Left lobe of liver (tissue), 2 donors: ENCODE measurements at regions not wholly inside any gene's neighbourhood (a gene's known extent, or its start where the extent isn't known, plus 50 kb on each side); places are given as distances from the start of the nearest gene placed in this dataset.
"Not testable (repeated sequence)": the region's sequence is repeated elsewhere in the genome, so short reads cannot be mapped to it uniquely, and the experiment has no call there.

Experiments
- ATAC-seq: fragments of 200-7000 bp; cut with Tn5 transposase; one replicate; pipeline ENCODE4 v1.9.1; 2020; ENCODE audit warnings: mild to moderate bottlenecking, moderate library complexity
- DNase-seq: peaks from one replicate; pipeline ENCODE4 v3.0.0-alpha.2; 2020; ENCODE audit warnings: low spot score
- donor health status: DM: no; HTN: no; CAD: no; lungs with moderate emphysema.
- donor health status: DM: no; HTN: yes; CAD: no.

- ATAC-seq = no peak
Observed at GRCh38 chr6:28657381-28657768, 131.7 kb downstream of the GPX5 start.

GRCh38 chr6:28657769-28658465 lies 132.2 kb downstream of the GPX5 start:
- DNase-seq = no peak
- peak; percentile 72 for ATAC-seq

More at GRCh38 chr6:28657381-28657768, 131.7 kb downstream of the GPX5 start:
- no peak for DNase-seq

DNA sequence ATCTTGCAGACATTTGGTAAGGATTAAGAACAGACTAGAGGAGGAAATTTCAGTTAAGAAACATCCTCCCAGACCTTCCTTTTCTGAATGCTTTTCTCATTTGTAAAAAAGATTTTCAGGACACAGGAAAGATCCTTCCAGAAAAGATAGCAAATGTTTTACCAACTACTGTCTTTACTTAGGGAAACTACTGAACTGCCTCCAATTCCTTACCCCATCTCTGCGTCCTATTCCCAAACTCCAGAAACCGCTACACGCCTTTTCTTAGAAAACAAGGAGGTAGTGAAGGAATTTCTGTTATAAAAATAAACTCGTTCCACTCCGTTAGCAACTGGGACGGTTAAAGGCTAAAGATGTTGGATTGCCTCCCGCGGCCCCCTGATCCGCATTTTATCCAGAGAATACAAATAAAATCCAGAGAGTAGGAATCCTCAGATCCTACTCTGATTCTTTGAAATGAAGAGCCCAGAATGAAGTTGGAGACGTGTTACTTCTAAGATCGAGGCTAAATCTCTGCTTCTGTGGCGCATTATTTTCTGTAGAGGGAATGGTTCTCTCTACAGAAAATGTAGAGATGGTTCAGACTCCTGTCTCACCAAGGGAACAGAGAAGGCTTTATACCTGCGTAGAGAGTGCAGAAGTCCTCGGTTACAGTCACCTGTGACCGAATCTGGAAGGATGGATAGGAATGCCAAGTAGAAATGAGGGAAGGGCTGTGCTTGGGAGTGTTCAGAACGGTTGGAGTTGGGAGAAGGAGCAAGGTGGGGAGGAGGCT lies 133.0 kb downstream of the GPX5 start:
- DNase-seq (no peak), ATAC-seq (no peak)

GRCh38 chr6:28659250-28659566 lies 133.5 kb downstream of the GPX5 start:
- no peak for ATAC-seq

DNA sequence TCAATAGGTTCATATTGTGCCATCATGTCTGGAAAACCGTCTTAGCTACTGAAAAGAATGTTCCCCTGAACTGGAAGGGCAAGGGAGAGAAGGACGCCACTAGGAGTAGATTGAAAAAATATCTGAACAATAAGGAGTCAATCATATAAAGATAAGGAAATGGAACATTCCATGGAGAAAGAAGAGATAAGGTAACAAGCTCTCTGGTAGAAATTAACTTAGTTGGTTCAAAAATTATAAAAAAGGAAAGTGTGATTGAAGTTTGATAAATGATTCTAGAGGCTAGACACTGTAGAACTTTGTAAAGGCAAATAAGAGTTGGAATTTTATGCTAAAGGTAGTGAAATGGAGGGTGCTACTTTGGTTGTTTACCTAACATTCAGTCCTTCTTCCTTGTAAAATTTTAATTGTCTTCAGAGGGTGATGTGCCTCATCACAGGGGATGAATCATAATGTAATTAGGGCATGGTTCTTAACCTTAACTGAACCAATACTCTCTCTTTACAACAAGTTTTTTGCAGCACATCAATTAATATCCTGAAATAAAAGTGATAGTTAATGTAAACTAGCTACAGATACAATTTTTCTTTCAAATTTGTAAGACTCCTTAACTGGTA lies 135.5 kb downstream of the GPX5 start:
- ATAC-seq (no peak), DNase-seq (no peak)

More at GRCh38 chr6:28659250-28659566, 133.5 kb downstream of the GPX5 start:
- no peak for DNase-seq

DNA sequence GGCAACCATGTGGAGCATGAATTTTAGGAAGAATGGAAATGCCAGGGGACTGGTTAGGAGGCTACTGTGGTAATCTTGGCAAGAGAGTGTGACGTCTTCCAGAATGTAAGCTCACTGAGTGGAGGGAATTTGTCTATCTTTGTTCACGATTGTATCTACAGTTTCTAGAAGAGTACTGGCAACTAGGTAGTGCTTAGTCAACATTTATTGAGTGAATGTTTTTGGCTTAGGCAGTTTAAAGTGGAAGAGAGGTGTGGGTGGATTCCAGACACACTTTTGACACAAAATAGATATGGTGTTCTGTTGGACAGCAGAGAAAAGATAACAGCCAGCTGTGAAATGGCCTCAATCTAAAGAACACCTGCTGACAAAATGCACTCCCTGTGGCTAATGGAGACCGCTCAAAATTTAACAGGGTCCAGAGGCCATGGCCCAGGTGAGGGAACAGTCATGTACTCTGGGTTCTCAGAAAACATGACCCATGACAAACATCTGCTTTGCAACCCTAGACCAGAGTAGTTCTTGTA lies 139.3 kb downstream of the GPX5 start:
- DNase-seq (no peak), ATAC-seq (no peak)

DNA sequence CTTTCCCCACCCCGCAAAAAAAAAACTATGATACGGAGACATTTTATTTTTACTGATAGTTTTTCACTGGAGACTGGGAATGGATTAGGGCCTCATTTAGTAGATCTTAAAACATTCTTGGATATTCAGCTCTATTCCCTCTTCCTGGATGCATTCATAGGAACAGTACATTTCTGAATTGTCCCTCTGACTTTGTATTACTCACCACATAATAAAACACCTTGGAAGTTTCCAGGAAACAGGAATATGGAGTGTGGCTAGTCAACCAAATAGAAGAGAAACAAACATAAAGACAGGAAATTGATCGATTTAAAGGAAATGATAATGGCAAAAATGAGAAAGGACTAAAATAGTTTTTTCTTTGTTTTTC lies 147.7 kb downstream of the GPX5 start:
- no peak for ATAC-seq
- no peak for DNase-seq

GRCh38 chr6:28673787-28674671 lies 148.3 kb downstream of the GPX5 start:
- DNase-seq = no peak
- no peak for ATAC-seq

DNA sequence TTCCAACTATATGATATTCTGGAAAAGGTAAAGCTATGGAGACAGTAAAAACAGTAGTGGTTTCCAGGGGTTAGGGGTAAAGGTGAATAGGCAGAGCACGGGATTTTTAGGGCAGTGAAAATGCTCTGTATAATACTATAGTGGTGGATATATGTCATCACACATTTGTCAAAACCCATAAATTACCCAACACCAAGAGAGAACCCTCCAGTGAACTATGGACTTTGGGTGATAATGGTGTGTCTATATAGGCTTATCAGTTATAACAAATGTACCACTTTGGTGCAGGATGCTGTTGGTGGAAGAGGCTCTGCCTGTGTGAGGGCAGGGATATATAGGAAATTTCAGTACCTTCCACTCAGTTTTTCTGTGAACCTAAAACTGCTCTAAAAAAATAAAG lies 149.9 kb downstream of the GPX5 start:
- DNase-seq (no peak), ATAC-seq (no peak)

DNA sequence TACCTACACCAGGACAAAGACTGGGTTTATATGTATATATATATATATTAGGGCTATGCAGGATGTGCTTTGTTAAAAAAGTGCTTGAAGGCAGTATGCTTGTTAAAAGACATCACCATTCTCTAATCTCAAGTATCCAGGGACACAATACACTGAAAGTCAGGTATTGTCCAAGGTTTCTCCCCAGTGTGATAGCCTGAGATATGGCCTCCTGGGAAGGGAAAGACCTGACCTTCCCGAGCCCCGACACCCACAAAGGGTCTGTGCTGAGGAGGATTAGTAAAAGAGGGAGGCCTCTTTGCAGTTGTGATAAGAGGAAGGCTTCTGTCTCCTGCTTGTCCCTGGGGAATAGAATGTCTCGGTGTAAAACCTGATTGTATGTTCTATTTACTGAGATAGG lies 156.9 kb downstream of the GPX5 start:
- no peak for ATAC-seq
- no peak for DNase-seq

GRCh38 chr6:28682956-28683685 lies 157.4 kb downstream of the GPX5 start:
- DNase-seq, ATAC-seq: not testable (repeated sequence)

- DNase-seq (no peak), ATAC-seq (peak; percentile 92)
Observed at GRCh38 chr6:28683945-28684538, 158.4 kb downstream of the GPX5 start.

DNA sequence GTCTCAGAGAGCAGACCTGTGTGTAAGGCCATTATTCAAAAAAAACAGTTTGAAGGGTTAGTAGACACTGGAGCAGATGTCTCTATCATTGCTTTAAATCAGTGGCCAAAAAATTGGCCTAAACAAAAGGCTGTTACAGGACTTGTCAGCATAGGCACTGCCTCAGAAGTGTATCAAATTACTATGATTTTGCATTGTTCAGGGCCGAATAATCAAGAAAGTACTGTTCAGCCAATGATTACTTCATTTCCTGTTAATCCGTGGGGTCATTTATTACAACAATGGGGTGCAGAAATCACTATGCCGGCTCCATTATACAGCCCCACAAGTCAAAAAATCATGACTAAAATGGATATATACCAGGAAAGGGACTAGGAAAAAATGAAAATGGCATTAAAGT lies 160.3 kb downstream of the GPX5 start:
- DNase-seq, ATAC-seq: not testable (repeated sequence)

- not testable (repeated sequence) for DNase-seq, ATAC-seq
Observed at GRCh38 chr6:28686446-28687027, 160.9 kb downstream of the GPX5 start.

DNA sequence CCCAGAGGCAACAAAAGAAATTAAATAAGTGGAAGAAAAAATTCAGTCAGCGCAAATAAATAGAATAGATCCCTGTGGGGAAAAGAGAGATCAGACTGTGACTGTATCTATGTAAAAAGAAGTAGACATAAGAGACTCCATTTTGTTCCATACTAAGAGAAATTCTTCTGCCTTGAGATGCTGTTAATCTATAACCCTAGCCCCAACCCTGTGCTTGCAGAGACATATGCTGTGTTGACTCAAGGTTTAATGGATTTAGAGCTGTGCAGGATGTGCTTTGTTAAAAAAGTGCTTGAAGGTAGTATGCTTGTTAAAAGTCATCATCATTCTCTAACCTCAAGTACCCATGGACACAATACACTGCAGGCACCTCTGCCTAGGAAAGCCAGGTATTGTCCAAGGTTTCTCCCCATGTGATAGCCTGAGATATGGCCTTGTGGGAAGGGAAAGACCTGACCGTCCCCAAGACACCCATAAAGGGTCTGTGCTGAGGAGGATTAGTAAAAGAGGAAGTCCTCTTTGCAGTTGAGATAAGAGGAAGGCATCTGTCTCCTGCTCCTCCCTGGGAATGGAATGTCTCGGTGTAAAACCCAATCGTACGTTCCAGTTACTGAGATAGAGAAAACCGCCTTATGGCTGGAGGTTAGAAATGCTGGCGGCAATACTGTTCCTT lies 161.8 kb downstream of the GPX5 start:
- not testable (repeated sequence) for ATAC-seq, DNase-seq

- ATAC-seq, DNase-seq: not testable (repeated sequence)
Observed at GRCh38 chr6:28691991-28692390, 166.3 kb downstream of the GPX5 start.

- no peak for ATAC-seq
- no peak for DNase-seq
Observed at GRCh38 chr6:28693033-28693750, 167.5 kb downstream of the GPX5 start.
